ENCODE measurements at regions not wholly inside any gene's neighbourhood (a gene's known extent, or its start where the extent isn't known, plus 50 kb on each side); places are given as distances from the start of the nearest gene placed in this dataset.

GRCh38 chr5:153891394-153891793 is 147.3 kb downstream of the FAM114A2 start:
- CTCF ChIA-PET: interaction anchor here (0.7 kb wide), 2 partner anchors 446 to 530 kb away, joined by 3 to 5 read pairs; no protein-coding TSS in a partner anchor

GRCh38 chr5:153888781-153889180 is 149.9 kb downstream of the FAM114A2 start:
- Mint-ChIP-seq H3K36me3 (ENCODE audit: insufficient read depth, unreplicated experiment) (no peaks in the 10 kb centered on the region), H3K4me1 (ENCODE audit: insufficient read depth, unreplicated experiment) (peaks cover 5% of the 10 kb centered on the region), H3K27ac (ENCODE audit: low read depth, unreplicated experiment) (no peak overlapping the region), H3K27me3 (ENCODE audit: insufficient read depth, unreplicated experiment) (no peaks in the 10 kb centered on the region), H3K9me3 (ENCODE audit: unreplicated experiment) (no peaks in the 10 kb centered on the region), H3K4me3 (ENCODE audit: unreplicated experiment) (no peak overlapping the region)
- ChIA-PET CTCF (interaction anchor here (0.6 to 1.8 kb wide), 3 partner anchors 39 to 76 kb away, joined by 3 to 6 read pairs (median 3); no protein-coding TSS in a partner anchor), POLR2A (interaction anchor here (0.6 kb wide), 1 partner anchor 1842 kb away, joined by 3 read pairs; no protein-coding TSS in a partner anchor)
- no peak for TF ChIP-seq CTCF (IDR thresholded peaks at IDR 0.05; ENCODE audit: unreplicated experiment)
- intact Hi-C loops (cut with micrococcal nuclease): no loop called here
- no peak for DNase-seq (ENCODE audit: unreplicated experiment)
- BruUV-seq (replicated peaks): no TSS peak

More at GRCh38 chr5:153891394-153891793, 147.3 kb downstream of the FAM114A2 start:
- Mint-ChIP-seq H3K27me3 (ENCODE audit: insufficient read depth, unreplicated experiment) (no peaks in the 10 kb centered on the region), H3K36me3 (ENCODE audit: insufficient read depth, unreplicated experiment) (no peaks in the 10 kb centered on the region), H3K4me3 (ENCODE audit: unreplicated experiment) (no peak overlapping the region), H3K4me1 (ENCODE audit: insufficient read depth, unreplicated experiment) (peaks cover 10% of the 10 kb centered on the region), H3K9me3 (ENCODE audit: unreplicated experiment) (no peaks in the 10 kb centered on the region), H3K27ac (ENCODE audit: low read depth, unreplicated experiment) (no peak overlapping the region)
- BruUV-seq (replicated peaks): no TSS peak
- no peak for DNase-seq (ENCODE audit: unreplicated experiment)
- intact Hi-C loops (cut with micrococcal nuclease): no loop called here
- POLR2A ChIA-PET: no interaction called here
- no peak for TF ChIP-seq CTCF (IDR thresholded peaks at IDR 0.05; ENCODE audit: unreplicated experiment)

GRCh38 chr5:153885141-153885540 is 153.6 kb downstream of the FAM114A2 start:
- intact Hi-C loops (cut with micrococcal nuclease): no loop called here
- Mint-ChIP-seq H3K36me3 (ENCODE audit: insufficient read depth, unreplicated experiment) (no peaks in the 10 kb centered on the region), H3K27me3 (ENCODE audit: insufficient read depth, unreplicated experiment) (no peaks in the 10 kb centered on the region), H3K9me3 (ENCODE audit: unreplicated experiment) (no peaks in the 10 kb centered on the region), H3K4me3 (ENCODE audit: unreplicated experiment) (no peak overlapping the region), H3K27ac (ENCODE audit: low read depth, unreplicated experiment) (no peak overlapping the region), H3K4me1 (ENCODE audit: insufficient read depth, unreplicated experiment) (peaks cover 5% of the 10 kb centered on the region)
- BruUV-seq (replicated peaks): no TSS peak
- ChIA-PET CTCF (interaction anchor here (0.6 kb wide), 1 partner anchor 1325 kb away, joined by 3 read pairs; no protein-coding TSS in a partner anchor), POLR2A (no interaction called here)
- DNase-seq (ENCODE audit: unreplicated experiment): no peak
- no peak for TF ChIP-seq CTCF (IDR thresholded peaks at IDR 0.05; ENCODE audit: unreplicated experiment)

GRCh38 chr5:153884612-153884957 is 154.1 kb downstream of the FAM114A2 start:
- Mint-ChIP-seq H3K9me3 (ENCODE audit: unreplicated experiment) (no peaks in the 10 kb centered on the region), H3K27ac (ENCODE audit: low read depth, unreplicated experiment) (no peak overlapping the region), H3K27me3 (ENCODE audit: insufficient read depth, unreplicated experiment) (no peaks in the 10 kb centered on the region), H3K4me3 (ENCODE audit: unreplicated experiment) (no peak overlapping the region), H3K4me1 (ENCODE audit: insufficient read depth, unreplicated experiment) (peaks cover 5% of the 10 kb centered on the region), H3K36me3 (ENCODE audit: insufficient read depth, unreplicated experiment) (no peaks in the 10 kb centered on the region)
- intact Hi-C loops (cut with micrococcal nuclease): no loop called here
- CTCF ChIA-PET: interaction anchor here (0.6 kb wide), 1 partner anchor 1325 kb away, joined by 3 read pairs; no protein-coding TSS in a partner anchor
- no peak for TF ChIP-seq CTCF (IDR thresholded peaks at IDR 0.05; ENCODE audit: unreplicated experiment)
- BruUV-seq (replicated peaks): no TSS peak
- POLR2A ChIA-PET: no interaction called here
- no peak for DNase-seq (ENCODE audit: unreplicated experiment)

All from MCF 10A (cell line).